Panc1 (cell line): ENCODE measurements at regions not wholly inside any gene's neighbourhood (a gene's known extent, or its start where the extent isn't known, plus 50 kb on each side); places are given as distances from the start of the nearest gene placed in this dataset.

Source experiments
- ATAC-seq: fragments of 200-7000 bp; cut with Tn5 transposase; 2 replicates; pipeline ENCODE4 v1.9.1; 2020; ENCODE audit warnings: mild to moderate bottlenecking, moderate library complexity
- BruUV-seq: library from RNA; stranded (reverse); fragments of 400-500 nt; replicated peaks from 2 replicates; lab custom pipeline; 2021; lab: Mats Ljungman, UMichigan
- CTCF ChIA-PET: fragments of 300-600 bp; sonication (Branson Sonifier 250); formaldehyde crosslinking; loops from one replicate; lab custom pipeline; 2022; ENCODE audit warnings: antibody characterized with exemption; lab: Charles Lee
- POLR2A ChIA-PET: fragments of 300-600 bp; sonication (Branson Sonifier 250); formaldehyde crosslinking; loops from one replicate; lab custom pipeline; 2022; ENCODE audit warnings: antibody characterized with exemption; lab: Charles Lee
- DNase-seq: peaks from one replicate; pipeline ENCODE4 v3.0.0-alpha.2; 2010; ENCODE audit warnings: low read depth, low spot score
- H3K27ac ChIP-seq: 2 replicates; pipeline ENCODE4 v1.5.1; 2011; ENCODE audit warnings: mild to moderate bottlenecking, low read length, inconsistent platforms
- H3K27me3 ChIP-seq: fragments of 200-500 bp; sonication (Bioruptor generic); 2 replicates; pipeline ENCODE4 v1.6.0; 2014; ENCODE audit warnings: low read length, inconsistent platforms; ENCODE audit not compliant: control insufficient read depth, insufficient read depth
- H3K36me3 ChIP-seq: fragments of 200-500 bp; sonication (Bioruptor generic); 2 replicates; pipeline ENCODE4 v1.5.1; 2014; ENCODE audit warnings: inconsistent platforms, mild to moderate bottlenecking, low read length, moderate library complexity; ENCODE audit not compliant: control insufficient read depth, insufficient read depth
- H3K4me1 ChIP-seq: 2 replicates; pipeline ENCODE4 v1.5.1; 2011; ENCODE audit warnings: inconsistent platforms, mild to moderate bottlenecking, low read length, moderate library complexity; ENCODE audit not compliant: control insufficient read depth, insufficient read depth
- H3K4me3 ChIP-seq, 2 experiments: 2 replicates each; pipeline ENCODE4 v1.5.1; 2011 to 2012; ENCODE audit warnings: low read depth in 2 of 2, low read length in 2 of 2, mild to moderate bottlenecking in 2 of 2, inconsistent platforms in 1 of 2, moderate library complexity in 1 of 2
- H3K9me3 ChIP-seq: fragments of 200-500 bp; sonication (Bioruptor generic); 2 replicates; pipeline ENCODE4 v1.5.1; 2014; ENCODE audit warnings: low read depth, mild to moderate bottlenecking, inconsistent platforms, low read length, moderate library complexity; ENCODE audit not compliant: control insufficient read depth, insufficient read depth
- CTCF ChIP-seq: fragments of 450-650 bp; IDR thresholded peaks from 2 replicates; pipeline ENCODE4 v1.5.1; 2017; ENCODE audit warnings: mild to moderate bottlenecking
- POLR2AphosphoS5 ChIP-seq: IDR thresholded peaks from 2 replicates; pipeline ENCODE4 v1.6.1; 2012; ENCODE audit warnings: mild to moderate bottlenecking, low read depth, low read length, moderate library complexity
- REST ChIP-seq, 2 experiments: IDR thresholded peaks; 2 replicates each; pipeline ENCODE4 v1.6.1; 2011 to 2012; ENCODE audit warnings: low read depth in 2 of 2, control low read depth in 1 of 2, low read length in 1 of 2, mild to moderate bottlenecking in 1 of 2, moderate library complexity in 1 of 2; ENCODE audit not compliant: insufficient read depth in 1 of 2
- SIN3A ChIP-seq: IDR thresholded peaks from 2 replicates; pipeline ENCODE4 v1.6.1; 2012; ENCODE audit warnings: low read depth, mild to moderate bottlenecking, low read length, moderate library complexity, borderline replicate concordance; ENCODE audit not compliant: insufficient read depth
- TCF7L2 ChIP-seq: IDR thresholded peaks from 2 replicates; pipeline ENCODE4 v1.6.1; 2011; ENCODE audit warnings: mild to moderate bottlenecking, low read depth, low read length, inconsistent platforms
- in situ Hi-C: cut with HindIII; loops from 2 replicates; pipeline ENCODE4 v1.10.0; 2016; ENCODE audit warnings: low sequenced_read_pairs, low pct_unique_long_range_greater_than_20kb
- intact Hi-C: fragments of 100-400 bp; cut with micrococcal nuclease; formaldehyde crosslinking; loops from one replicate; pipeline ENCODE4 v1.10.0; 2022; ENCODE audit not compliant: unreplicated experiment

DNA sequence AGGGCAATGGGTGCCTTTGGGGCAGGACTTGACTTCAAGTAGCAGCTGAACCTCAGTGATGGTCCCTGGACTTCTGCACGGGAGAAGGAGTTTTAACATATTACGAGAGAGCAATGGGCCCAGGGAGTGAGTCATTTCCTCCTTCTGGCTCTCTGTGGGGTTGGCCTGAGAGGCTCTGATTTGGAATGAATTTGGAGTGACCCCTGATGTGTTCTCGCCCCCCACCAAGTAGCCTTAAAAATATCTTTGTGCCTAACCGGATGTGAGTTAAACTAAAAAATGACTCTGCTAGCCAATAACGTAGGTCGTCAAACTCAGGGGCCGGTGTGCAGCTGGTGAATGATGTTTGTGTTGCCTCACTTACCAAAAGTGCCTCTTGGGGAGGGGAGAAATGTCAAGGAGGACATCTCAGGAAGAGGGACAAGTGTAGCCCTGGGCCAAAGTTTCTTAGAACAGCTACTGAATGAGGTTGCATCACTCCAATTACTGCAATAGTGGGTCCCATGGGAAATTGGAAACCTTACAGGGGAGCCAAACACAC is 656.6 kb downstream of the INHBA start:
- no peak for DNase-seq
- intact Hi-C loops, result no loop called here
- POLR2A ChIA-PET, result no interaction called here

DNA sequence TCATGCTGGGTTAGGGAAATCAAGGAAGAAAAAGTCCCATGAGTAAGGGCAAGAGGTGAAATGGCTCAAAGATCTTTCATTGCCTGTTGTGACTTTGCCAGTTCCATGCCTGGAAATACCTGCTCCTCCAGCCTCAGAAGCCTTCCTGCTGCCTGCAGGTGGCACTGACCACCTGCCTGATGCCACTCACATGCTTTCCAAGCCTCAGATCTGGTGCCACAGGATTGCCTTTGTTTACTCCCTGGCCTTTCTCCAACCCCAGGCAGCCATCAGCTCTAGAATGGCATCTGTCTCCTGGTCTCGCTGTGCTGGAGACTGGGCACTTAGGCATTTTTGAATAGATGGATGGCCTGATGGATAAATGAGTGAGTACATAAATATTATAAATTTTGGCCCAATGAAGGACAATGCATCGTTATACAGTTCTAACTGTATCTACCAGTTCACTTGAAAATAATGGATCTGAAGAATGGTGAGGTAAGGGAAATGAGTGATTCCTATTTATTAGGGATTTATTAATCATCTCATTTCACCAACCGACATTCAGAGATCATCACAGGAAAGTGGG is 657.2 kb downstream of the INHBA start:
- Histone ChIP-seq H3K27ac (no peak overlapping the region), H3K9me3 (no peaks in the 10 kb centered on the region), H3K4me3 (no peak overlapping the region), H3K36me3 (no peaks in the 10 kb centered on the region), H3K4me1 (no peaks in the 10 kb centered on the region), H3K27me3 (no peaks in the 10 kb centered on the region)
- TF ChIP-seq SIN3A (no peak), CTCF (peak; percentile 65)
- ATAC-seq (peak; percentile 69; the same call in 1 of the 2 replicates), DNase-seq (peak; percentile 32)
- ChIA-PET POLR2A (no interaction called here), CTCF (no interaction called here)
- intact Hi-C loops (no loop called here), in situ Hi-C loops (no loop called here)
- no TSS peak for BruUV-seq

More for the DNA sequence above, 656.6 kb downstream of the INHBA start:
- BruUV-seq, result no TSS peak
- Histone ChIP-seq H3K27me3 (no peaks in the 10 kb centered on the region), H3K36me3 (no peaks in the 10 kb centered on the region), H3K9me3 (no peaks in the 10 kb centered on the region), H3K27ac (no peak overlapping the region), H3K4me3 (no peak overlapping the region), H3K4me1 (no peaks in the 10 kb centered on the region)
- in situ Hi-C loops, result no loop called here
- CTCF ChIA-PET, result no interaction called here
- ATAC-seq, result no peak
- no peak for TF ChIP-seq CTCF
- no peak for TF ChIP-seq SIN3A
- TF ChIP-seq TCF7L2, result no peak
- TF ChIP-seq POLR2AphosphoS5, result no peak
- no peak for TF ChIP-seq REST (IDR thresholded peaks at IDR 0.05; ENCODE audit: insufficient read depth in 1 of 2, low read depth in 2 of 2, low read length in 1 of 2)
